ENCODE measurements at regions not wholly inside any gene's neighbourhood (a gene's known extent, or its start where the extent isn't known, plus 50 kb on each side); places are given as distances from the start of the nearest gene placed in this dataset.

DNA sequence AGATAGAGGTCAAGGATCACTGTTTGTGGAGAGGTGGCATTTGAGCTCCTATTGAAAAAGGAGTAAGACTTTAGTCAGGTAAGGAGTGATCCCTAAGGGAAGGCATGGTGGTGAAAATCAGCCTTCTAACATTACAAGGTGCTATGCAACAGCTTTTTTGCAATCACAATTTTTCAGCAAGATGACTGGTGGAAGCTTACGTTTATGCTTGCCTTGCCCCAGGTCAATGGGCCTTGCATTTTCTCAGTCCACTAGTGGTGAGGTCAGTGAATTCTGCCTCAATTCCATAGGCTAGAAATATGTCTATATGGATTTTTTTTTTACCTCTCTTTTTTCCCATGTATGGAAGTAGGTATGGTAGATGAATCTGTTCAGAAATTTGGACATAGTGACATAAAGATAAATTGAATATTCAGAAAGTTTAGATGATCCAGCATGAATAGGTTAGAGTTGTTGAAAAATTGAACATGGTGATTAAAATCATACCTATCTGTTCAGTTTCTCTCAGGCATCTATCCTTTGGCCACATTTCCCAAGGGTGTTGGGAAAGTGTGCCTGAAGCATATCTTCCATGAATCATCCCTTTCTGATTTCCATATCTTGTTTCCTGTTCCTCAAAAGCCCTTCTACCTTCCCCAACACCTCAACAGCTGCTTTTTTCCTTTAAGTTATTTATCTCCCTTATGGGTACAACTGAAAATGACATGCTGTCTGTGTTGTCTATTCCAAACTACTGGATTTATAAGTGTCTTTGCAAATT is 71.9 kb upstream of the PTPRZ1 start:
- H4K20me1 ChIP-seq (ENCODE audit: insufficient read depth): no peaks in the 10 kb centered on the region
- no peak for DNase-seq (ENCODE audit: low read depth, low spot score)

GRCh38 chr7:121798896-121799295 is 74.1 kb upstream of the PTPRZ1 start:
- TF ChIP-seq RAD21 (IDR thresholded peaks at IDR 0.05; ENCODE audit: low read depth): no peak
- TF ChIP-seq SP1 (IDR thresholded peaks at IDR 0.05; ENCODE audit: low read depth): no peak
- TF ChIP-seq POLR2A (IDR thresholded peaks at IDR 0.05; ENCODE audit: borderline replicate concordance, extremely low read depth, insufficient read depth, insufficient read length): no peak
- no peak for TF ChIP-seq EZH2phosphoT487 (IDR thresholded peaks at IDR 0.05; ENCODE audit: borderline replicate concordance)
- TF ChIP-seq, protein P1, sequence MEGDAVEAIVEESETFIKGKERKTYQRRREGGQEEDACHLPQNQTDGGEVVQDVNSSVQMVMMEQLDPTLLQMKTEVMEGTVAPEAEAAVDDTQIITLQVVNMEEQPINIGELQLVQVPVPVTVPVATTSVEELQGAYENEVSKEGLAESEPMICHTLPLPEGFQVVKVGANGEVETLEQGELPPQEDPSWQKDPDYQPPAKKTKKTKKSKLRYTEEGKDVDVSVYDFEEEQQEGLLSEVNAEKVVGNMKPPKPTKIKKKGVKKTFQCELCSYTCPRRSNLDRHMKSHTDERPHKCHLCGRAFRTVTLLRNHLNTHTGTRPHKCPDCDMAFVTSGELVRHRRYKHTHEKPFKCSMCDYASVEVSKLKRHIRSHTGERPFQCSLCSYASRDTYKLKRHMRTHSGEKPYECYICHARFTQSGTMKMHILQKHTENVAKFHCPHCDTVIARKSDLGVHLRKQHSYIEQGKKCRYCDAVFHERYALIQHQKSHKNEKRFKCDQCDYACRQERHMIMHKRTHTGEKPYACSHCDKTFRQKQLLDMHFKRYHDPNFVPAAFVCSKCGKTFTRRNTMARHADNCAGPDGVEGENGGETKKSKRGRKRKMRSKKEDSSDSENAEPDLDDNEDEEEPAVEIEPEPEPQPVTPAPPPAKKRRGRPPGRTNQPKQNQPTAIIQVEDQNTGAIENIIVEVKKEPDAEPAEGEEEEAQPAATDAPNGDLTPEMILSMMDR (IDR thresholded peaks at IDR 0.05 in 2 of 3, conservative IDR thresholded peaks at IDR 0.05 in 1 of 3; ENCODE audit: borderline replicate concordance in 1 of 3, insufficient read depth in 1 of 3, low read depth in 2 of 3, low read length in 2 of 3): no peak
- no peak for TF ChIP-seq YY1 (IDR thresholded peaks at IDR 0.05; ENCODE audit: extremely low read depth, insufficient replicate concordance, low read depth, low read length)
- TF ChIP-seq, protein P2, sequence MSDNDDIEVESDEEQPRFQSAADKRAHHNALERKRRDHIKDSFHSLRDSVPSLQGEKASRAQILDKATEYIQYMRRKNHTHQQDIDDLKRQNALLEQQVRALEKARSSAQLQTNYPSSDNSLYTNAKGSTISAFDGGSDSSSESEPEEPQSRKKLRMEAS (IDR thresholded peaks at IDR 0.05): no peak
- no peak for TF ChIP-seq CEBPB (IDR thresholded peaks at IDR 0.05; ENCODE audit: low read depth)
- TF ChIP-seq SRF (IDR thresholded peaks at IDR 0.05; ENCODE audit: low read depth): no peak
- TF ChIP-seq JUND (IDR thresholded peaks at IDR 0.05): no peak
- no peak for TF ChIP-seq ZNF274 (IDR thresholded peaks at IDR 0.05; ENCODE audit: low read depth, low read length)
- no peak for TF ChIP-seq CBX3 (IDR thresholded peaks at IDR 0.05; ENCODE audit: low read depth)
- no peak for TF ChIP-seq POLR2AphosphoS5 (IDR thresholded peaks at IDR 0.05; ENCODE audit: low read depth, low read length)
- no peak for TF ChIP-seq EGR1 (IDR thresholded peaks at IDR 0.05; ENCODE audit: low read depth)
- TF ChIP-seq, protein P3, sequence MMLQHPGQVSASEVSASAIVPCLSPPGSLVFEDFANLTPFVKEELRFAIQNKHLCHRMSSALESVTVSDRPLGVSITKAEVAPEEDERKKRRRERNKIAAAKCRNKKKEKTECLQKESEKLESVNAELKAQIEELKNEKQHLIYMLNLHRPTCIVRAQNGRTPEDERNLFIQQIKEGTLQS (IDR thresholded peaks at IDR 0.05): no peak
- TF ChIP-seq TCF7L2 (IDR thresholded peaks at IDR 0.05; ENCODE audit: borderline replicate concordance, extremely low read depth, insufficient read depth, insufficient read length): no peak
- no peak for TF ChIP-seq SIN3A (IDR thresholded peaks at IDR 0.05; ENCODE audit: low read depth)
- TF ChIP-seq ZFX (IDR thresholded peaks at IDR 0.05): no peak
- TF ChIP-seq EZH2 (IDR thresholded peaks at IDR 0.05): no peak
- CTCF ChIA-PET: no interaction called here
- no peak overlapping the region for H3K4me3 ChIP-seq (replicated peaks in 1 of 2; ENCODE audit: low read depth in 1 of 2, low read length in 2 of 2)
- no TSS peak for BruUV-seq (replicated peaks)
- H3K79me2 ChIP-seq (ENCODE audit: insufficient read depth, low read length): no peaks in the 10 kb centered on the region
- DNase-seq (ENCODE audit: low read depth, low spot score): no peak
- H2AFZ ChIP-seq (ENCODE audit: low read depth, low read length, poor library complexity, severe bottlenecking): no peak overlapping the region
- H3K4me1 ChIP-seq (ENCODE audit: control insufficient read depth in 1 of 2, insufficient read depth in 2 of 2, low read length in 2 of 2): no peaks in the 10 kb centered on the region
- POLR2A ChIA-PET: no interaction called here
- H3K36me3 ChIP-seq (ENCODE audit: control insufficient read depth in 1 of 2, insufficient read depth in 2 of 2, low read length in 2 of 2): no peaks in the 10 kb centered on the region
- no peaks in the 10 kb centered on the region for H3K9me3 ChIP-seq (ENCODE audit: control insufficient read depth in 1 of 2, insufficient read depth in 1 of 2, low read depth in 1 of 2, low read length in 2 of 2)
- H3K27me3 ChIP-seq (ENCODE audit: insufficient read depth, low read length): no peaks in the 10 kb centered on the region
- H3K27ac ChIP-seq (ENCODE audit: low read depth, low read length): no peak overlapping the region
- H3K9ac ChIP-seq (ENCODE audit: low read length): no peak overlapping the region
- intact Hi-C loops (cut with micrococcal nuclease): no loop called here
- no peaks in the 10 kb centered on the region for H4K20me1 ChIP-seq (ENCODE audit: insufficient read depth)
- no peak overlapping the region for H3K4me2 ChIP-seq (ENCODE audit: low read length)
- RAD21 ChIA-PET (ENCODE audit: low non-redundant PET in 1 of 2, low total read pairs in 2 of 2, uncharacterized antibody in 2 of 2, unreplicated experiment in 2 of 2): no interaction called here
- no peaks in the 10 kb centered on the region for H3K9me2 ChIP-seq (ENCODE audit: insufficient read depth)
- ATAC-seq: no peak

More for the DNA sequence above, 71.9 kb upstream of the PTPRZ1 start:
- Histone ChIP-seq H3K27ac (ENCODE audit: low read depth, low read length) (no peak overlapping the region), H2AFZ (ENCODE audit: low read depth, low read length, poor library complexity, severe bottlenecking) (no peak overlapping the region), H3K9me2 (ENCODE audit: insufficient read depth) (no peaks in the 10 kb centered on the region), H3K79me2 (ENCODE audit: insufficient read depth, low read length) (no peaks in the 10 kb centered on the region), H3K27me3 (ENCODE audit: insufficient read depth, low read length) (no peaks in the 10 kb centered on the region), H3K9me3 (ENCODE audit: control insufficient read depth in 1 of 2, insufficient read depth in 1 of 2, low read depth in 1 of 2, low read length in 2 of 2) (no peaks in the 10 kb centered on the region), H3K9ac (ENCODE audit: low read length) (no peak overlapping the region), H3K4me3 (replicated peaks in 1 of 2; ENCODE audit: low read depth in 1 of 2, low read length in 2 of 2) (no peak overlapping the region), H3K36me3 (ENCODE audit: control insufficient read depth in 1 of 2, insufficient read depth in 2 of 2, low read length in 2 of 2) (no peaks in the 10 kb centered on the region), H3K4me1 (ENCODE audit: control insufficient read depth in 1 of 2, insufficient read depth in 2 of 2, low read length in 2 of 2) (no peaks in the 10 kb centered on the region), H3K4me2 (ENCODE audit: low read length) (no peak overlapping the region)
- BruUV-seq (replicated peaks): no TSS peak
- ChIA-PET RAD21 (ENCODE audit: low non-redundant PET in 1 of 2, low total read pairs in 2 of 2, uncharacterized antibody in 2 of 2, unreplicated experiment in 2 of 2) (no interaction called here), CTCF (no interaction called here), POLR2A (no interaction called here)
- no peak for TF ChIP-seq CEBPB (IDR thresholded peaks at IDR 0.05; ENCODE audit: low read depth)
- intact Hi-C loops (cut with micrococcal nuclease): no loop called here
- ATAC-seq: no peak
